Stimulated activated CD4-positive, alpha-beta T cell treated with anti-CD3 and anti-CD28 coated beads, TNF-alpha, amount 100 ng/mL, for 24 hours (primary cell): ENCODE measurements at regions not wholly inside any gene's neighbourhood (a gene's known extent, or its start where the extent isn't known, plus 50 kb on each side); places are given as distances from the start of the nearest gene placed in this dataset.
"Not testable (repeated sequence)": the region's sequence is repeated elsewhere in the genome, so short reads cannot be mapped to it uniquely, and the experiment has no call there.

ENCODE experiments used
- DNase-seq, 3 experiments: peaks; one replicate each; pipeline ENCODE4 v3.0.0-alpha.2; 2020; ENCODE audit warnings: low read depth in 3 of 3

DNA sequence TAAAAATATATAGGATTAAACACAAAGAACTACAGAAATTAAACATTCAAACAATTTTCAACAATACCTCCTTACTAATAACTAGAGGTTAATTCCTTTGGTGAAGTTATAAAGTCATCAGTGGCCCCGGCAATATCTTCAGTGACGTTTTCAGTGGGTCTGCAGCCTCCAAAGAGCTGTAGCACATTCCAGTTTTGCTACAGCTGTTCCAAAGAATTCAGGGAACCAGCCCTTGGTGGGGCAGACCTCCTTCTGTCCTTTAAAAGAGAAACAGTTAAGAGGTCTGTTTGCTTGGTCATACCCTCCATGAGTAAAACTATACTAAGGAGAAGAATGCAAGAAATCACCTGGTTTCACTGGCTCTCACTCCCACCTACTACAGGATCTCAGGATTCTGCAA lies 99.2 kb upstream of the ZDHHC17 start:
- no peak for DNase-seq

DNA sequence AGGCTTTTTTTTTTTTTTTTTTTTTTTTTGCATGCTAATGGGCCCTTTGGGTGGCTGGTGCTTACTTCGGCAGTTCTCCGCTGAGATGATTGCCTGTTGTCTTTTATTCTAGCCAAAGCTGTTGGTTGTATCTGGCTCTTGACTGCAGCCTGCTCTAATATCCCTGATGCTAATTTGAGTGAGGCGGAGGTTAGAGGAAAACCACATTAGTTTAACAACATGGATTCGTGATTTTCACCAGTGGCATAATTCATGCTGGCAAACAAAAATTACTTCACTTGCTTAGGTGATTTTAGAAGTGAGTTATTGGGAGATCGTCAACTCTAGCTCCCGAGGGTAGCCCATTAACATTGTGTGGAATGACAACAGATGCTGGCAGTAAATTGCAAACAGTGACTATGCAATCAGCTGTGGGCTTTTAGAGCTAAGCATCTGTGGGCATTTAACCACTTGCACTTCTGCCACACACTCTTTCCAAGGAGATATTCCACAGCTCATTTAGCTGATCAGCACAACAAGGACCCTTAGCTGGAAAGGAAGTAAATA lies 97.6 kb upstream of the ZDHHC17 start:
- no peak for DNase-seq

DNA sequence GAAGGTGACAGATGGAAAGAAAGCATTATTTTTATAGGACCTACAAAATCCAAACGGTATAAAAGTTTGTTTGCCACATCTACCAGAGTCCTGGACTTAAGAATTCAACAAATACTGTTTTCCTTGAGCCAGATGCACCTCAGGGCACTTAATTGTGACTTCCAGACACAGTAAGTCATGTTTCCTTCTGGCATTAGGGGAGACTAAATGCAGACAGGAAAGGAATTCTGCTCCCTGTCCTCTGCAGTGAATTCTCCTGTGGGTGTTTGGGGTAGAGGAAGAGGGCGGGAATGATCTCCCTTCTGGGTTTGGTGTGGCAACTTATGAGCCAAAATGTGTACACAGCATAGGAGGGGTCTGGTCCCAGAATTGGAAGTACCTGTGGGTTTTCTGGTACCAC lies 93.9 kb upstream of the ZDHHC17 start:
- DNase-seq, result no peak

DNA sequence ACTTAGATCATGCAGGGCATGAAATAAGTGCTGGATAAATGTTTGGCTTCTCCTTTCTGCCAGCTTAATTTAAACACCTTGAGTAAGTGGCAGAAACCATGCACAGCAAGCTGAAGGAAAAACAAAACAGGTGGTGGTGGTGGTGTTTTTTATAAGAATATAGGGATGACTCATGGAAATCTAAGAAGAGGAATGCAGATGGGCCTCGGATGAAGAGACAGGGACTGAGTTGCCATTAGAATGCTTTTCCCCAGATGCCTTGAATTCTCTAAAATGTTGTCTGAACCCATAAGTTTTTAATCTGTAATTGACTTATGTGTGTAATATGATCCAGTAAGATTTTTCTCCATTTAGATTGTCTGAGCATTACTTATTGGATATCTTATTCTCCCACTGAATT lies 93.1 kb upstream of the ZDHHC17 start:
- no peak for DNase-seq

DNA sequence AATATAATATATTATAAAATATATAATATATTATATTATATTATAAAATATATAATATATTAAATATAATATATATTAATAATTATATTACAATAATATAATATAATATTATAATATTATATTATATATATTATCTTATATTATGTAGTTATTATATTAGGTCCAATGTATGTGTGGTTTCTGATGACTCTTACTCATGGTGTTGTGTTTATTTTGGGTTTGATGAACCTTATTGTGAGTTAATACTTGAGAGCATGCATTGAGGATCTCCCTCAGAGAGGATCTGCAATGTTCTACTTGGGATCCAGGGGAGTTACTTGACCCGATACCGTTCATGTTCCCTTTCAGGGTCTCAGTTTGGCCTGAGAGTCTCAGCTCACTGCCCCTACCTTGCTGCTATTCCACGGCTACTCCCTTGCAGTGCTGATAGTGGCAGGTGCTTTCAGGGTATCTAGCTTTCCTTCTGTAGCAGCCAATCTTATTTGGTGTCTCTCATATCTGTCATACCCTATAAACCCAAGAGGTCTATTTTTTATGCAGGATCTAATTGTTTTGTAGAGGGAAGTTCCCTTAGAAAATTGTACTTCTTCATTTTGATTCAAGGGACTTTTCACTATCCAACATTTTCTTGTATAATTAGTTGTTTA lies 89.1 kb upstream of the ZDHHC17 start:
- DNase-seq, result no peak

DNA sequence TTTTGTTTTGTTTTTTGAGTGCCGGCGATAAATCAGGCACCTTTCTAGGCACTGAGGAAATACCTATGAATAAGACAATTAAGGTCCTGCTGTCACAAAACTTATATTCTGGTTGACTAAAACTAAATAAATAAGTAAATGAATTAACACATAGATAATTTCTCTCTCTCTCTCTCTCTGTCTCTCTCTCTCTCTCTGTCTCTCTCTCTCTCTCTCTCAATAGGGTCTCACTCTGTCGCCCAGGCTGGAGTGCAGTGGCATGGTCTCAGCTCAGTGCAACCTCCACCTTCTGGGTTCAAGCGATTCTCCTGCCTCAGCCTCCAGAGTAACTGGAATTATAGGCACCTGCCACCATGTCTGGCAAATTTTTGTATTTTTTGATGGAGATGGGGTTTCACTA lies 87.7 kb upstream of the ZDHHC17 start:
- not testable (repeated sequence) for DNase-seq

DNA sequence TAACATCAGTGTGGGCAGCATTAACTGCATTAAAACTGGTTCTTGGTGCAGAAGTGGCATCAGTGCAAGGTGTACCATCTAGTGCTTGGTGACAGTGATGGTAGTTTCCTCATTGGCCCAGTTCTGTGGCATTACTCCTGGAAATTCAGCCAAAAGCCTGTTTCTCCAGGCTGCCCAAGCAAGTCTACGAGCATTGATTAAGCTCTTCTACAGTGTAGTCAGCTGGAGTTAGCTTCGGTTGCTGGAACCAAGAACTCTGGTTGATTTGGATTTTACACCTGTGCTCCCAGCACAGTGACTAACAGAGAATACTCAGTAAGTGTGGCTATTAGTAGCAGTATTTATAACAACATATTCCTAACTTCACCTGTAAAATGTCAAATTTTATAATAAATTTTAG lies 84.9 kb upstream of the ZDHHC17 start:
- DNase-seq, result no peak

DNA sequence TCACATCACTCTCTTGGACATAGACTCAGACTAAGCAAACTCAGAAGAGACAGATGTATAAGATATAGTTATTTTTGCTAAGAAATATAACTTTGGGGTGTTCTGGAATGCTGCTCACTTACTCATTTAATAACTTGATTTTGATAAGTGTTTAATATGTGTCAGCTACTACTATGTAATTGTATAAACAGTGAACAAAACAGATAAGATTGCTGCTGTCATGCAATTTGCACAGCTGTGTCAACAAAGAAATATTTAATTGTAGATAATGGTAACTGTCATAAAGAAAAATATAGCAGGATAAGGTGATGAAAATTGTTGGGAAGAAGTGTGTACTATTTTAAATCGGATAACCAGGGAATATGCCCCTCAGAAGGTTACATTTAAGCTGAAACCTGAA lies 84.1 kb upstream of the ZDHHC17 start:
- no peak for DNase-seq

DNA sequence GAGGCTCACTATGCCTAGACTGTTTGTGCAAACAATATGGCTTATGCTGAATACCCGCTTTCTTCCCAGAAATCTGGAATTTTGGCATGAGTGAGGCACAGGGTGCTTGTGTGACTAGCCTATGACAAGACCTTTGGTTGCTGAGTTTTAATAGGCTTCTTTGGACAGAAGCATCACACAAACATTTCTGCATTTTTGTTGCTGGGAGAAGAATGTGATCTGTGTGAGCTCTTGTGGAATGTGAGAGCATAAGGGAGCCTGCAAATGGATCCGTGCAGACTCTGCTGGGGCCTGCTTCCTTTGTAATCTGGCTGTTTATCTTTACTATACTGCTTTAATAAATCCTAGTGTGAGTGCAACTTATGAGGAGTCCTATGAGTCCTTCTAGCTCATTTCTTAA lies 83.0 kb upstream of the ZDHHC17 start:
- DNase-seq, result no peak

DNA sequence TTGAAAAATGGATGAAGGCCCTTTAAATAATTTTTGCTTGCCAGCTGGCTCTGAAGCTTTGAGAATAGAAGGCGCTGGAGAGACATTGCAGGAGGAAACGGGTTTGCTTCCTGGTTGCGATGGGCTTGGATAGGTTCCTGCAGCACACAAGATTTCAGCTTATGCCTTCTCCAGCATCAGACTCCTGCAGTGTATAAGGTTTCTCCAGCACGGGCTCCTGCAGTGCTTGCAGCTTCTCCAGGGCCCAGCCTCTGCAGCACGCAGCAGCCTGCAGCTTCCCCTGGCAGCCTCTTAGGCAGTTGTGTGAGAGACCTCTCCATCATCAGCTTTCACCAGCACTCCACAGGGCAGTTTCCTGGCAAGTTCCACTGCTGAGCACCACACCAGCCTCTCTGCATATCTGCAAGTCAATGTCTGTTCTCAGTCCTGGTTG lies 78.7 kb upstream of the ZDHHC17 start:
- DNase-seq, result no peak

DNA sequence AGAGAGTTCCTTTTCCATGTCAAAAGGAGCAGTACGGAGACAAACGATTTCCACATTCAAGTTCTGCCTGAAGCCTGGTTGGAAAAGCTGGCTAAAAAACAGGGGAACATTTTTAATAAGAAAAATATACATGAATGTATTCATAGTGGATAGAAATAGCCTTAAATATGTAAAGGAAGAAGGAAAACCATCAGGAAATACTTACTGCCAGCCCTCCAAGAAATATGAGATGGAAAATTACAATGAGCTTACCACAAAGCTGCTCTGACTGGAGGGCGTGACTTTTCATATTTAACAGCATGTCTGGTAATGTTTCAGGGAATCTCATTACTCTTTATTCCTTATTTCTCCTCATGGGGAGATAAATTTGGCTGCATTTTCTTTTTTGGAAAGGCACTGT lies 75.9 kb upstream of the ZDHHC17 start:
- no peak for DNase-seq

DNA sequence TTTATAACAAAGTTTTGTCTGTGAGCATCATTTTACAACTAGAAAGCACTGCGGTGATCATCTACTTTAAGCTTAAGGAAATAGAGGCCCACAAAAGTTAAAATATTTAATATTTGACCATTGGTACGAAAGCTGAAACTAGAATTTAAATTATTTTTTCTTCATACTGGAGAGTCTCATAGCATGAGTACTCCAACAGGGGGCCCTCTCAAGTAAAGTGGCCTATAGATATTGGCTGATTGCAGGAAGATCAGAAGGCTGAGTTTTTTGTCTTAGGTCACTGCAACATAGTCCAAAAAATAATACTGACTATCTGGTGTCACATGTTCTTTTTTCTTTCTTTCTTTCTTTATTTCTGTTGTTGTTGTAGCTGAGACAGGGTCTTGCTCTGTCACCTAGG lies 75.3 kb upstream of the ZDHHC17 start:
- DNase-seq, result no peak

DNA sequence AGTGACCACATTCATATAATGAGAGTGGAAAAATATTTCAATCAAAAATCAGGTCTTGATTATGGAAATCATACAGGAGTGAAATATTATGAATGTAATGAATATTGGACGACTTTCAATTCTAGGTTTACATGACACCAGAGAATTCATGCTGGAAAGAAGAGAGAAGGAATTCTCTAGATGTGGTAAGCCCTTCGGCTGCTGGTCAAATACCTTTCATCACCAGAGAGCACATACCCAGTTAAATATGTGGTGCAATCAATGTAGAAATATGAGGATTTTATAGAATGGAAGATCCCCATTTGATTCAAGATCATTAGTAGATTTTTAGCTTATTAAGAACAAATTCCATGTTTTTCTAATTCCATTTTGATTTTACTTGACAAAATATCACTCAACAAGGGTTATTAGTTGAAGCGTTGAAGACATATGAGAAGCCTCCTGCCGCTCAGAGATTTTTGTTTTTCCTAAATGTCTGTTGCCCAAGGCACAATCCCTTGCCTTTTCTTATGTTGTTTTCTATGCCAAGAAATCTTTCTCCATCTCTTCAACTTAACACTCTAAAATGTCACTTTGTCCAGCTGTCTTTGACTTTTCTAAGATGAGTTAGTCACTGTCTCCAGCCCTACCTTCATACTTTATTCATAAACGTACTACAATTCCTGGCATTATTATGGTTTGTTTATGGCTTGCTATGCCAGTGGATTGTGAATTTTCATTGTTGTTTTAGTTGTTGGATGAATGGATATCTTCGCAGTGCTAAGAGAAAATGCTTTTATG lies 72.8 kb upstream of the ZDHHC17 start:
- DNase-seq, result no peak

DNA sequence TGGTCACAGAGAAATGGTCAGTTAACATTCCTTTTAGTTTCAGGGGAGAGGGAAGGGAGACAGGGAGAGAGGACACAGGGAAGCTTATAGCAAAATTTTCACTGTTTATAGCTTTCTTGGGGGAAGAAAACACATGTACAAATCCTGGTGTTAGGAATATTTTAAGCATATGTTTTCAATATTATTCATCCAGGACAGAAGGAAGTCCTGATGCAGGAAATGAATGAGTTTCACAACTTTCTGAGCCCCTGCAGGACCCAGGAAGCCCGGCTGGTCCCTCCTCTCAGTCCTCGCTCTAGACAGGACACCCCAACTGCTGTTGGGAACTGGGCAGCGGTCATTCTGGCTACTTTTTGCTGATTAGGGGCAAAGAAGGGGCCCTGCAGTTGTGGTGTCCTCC lies 71.1 kb upstream of the ZDHHC17 start:
- no peak for DNase-seq

DNA sequence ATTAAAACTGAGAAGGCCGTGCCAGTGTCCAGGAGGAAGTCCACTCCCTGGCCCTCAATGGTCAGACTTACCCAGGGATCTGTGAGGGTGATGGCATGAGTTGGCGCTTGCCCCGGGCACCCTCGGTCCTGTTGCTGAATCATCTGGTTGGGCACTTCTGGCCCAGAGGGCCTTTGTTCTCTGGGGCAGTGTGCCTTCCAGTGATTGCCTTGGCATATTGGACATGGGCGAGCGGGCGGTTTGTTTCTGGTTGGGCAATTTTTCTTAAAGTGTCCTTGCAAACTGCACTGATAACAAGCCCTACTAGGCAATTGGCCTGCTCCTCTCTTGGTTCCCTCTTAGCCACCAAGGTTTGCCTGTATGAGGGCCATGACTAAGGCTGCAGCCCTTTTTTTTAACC lies 69.5 kb upstream of the ZDHHC17 start:
- DNase-seq, result no peak

DNA sequence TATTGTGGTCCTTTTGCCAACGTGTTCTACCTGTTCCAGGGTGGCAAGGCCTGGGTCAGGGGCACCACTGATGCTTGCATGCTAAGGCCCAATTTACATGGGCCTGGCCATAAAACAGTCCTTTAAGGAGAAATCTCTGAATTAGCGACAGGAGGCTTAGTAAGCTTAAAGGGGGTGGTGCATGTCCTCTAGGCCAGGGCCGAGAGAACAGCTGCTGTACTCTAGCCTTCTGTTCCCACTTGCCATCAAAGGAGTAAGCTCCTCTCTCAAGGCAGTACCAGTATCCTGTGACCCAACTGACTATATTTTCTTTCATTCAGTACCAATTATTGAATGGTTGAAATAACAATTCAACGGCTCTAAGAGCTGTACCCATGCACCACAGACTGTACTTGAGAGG lies 67.7 kb upstream of the ZDHHC17 start:
- no peak for DNase-seq

DNA sequence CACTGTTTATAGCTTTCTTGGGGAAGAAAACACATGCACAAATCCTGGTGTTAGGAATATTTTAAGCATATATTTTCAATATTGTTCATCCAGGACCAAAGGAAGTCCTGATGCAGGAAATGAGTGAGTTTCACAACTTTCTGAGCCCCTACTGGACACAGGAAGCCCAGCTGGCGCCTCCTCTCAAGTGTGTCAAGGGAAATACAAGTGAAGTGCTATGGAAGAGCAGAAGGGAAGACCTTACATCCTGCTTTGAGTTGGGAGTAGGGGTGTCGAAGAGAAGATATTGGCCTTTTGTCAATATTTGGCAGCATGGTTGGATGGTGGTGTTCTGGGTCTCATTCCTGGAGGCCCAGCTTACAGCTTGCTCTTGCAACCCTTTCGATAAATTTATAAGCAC lies 66.1 kb upstream of the ZDHHC17 start:
- DNase-seq, result no peak

DNA sequence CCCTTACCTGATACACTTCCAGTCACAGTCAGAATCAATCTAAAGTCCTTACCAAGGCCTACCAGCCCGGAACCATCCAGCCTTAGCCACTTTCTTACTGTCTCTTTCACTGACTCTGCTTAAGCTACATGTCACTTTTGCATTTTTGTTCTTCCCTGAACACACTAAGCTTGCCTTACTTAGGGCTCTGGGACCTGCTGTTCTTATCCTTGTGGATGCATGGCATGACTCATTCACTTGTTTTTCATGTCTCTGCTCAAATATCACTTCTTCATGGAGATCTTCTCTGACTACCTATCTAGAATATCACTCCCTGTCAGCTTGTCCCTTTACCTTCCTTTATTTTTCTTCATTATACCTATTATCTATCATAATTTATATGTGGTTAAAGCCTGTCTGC lies 65.6 kb upstream of the ZDHHC17 start:
- no peak for DNase-seq

DNA sequence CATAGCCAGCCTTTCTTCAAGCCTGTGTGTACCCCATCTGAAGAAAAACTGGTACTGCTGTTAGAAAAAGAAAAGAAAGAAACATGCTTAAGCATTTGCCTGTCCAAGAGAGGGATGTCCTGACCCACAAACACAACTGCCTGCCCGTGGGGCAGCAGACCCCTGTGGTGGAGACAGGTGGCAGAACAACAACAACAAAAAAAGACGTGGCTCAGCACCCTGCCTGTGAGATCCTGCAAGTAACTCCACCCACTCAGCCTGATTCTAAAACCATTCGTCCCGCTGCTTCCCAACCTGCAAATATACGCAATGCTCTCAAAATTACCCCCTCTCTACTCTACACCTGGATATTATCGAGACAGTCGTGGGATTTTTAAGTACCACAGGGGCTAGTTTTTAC lies 64.9 kb upstream of the ZDHHC17 start:
- DNase-seq, result no peak

DNA sequence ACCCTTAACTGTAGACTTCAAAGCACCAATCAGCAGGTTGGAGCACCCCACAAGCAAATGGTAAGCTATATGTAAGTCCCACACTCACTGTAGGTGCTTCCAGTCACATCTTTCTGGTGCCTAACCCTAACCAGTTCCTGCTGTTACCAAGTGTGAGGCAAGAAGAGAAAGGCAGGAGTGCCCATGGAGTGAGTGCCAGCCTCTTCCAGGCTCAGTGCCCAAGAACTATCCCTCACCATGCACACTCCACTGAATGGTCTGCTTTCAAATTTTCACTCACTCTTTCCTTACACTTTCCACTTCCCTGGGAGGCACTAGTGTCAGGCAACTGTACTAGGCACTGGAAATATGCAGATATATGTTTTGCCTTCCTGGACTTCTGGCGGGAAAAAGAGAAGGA lies 62.2 kb upstream of the ZDHHC17 start:
- DNase-seq, result no peak

DNA sequence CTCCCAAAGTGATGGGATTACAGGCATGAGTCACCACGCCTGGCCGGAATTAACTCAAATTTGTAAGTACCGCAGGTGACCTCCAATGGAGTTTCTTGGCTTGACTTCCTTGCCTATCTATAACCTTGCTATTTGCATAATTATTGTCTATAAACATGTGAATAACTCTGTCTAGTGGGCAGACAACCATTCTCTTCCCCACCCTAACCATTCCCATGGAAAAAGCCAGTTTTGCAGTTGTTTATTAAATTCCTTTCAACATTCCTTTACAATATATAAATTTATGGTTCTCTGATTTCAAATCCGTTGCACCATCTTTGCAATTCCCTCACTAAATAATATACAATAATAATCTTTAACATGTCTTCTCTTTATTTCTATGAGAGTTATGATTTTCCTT lies 61.0 kb upstream of the ZDHHC17 start:
- DNase-seq, result no peak

DNA sequence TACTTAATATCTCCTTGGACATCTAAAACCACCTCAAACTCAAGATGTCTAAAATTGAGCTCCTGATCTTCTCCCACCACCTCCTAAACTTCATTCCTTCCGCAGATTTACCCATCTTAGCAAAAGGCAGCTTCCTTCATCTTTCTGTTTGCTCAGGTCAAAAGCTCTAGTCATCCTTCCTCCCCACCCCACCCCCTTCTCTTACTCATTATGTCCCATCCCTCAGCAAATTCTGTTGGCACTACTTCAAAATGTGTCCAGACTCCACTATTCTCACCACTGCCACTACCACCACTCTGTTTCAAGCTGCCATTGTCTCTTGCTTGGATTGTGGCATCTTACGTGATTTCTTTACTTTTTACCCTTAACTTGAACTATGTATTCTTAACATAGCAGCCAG lies 59.2 kb upstream of the ZDHHC17 start:
- no peak for DNase-seq

DNA sequence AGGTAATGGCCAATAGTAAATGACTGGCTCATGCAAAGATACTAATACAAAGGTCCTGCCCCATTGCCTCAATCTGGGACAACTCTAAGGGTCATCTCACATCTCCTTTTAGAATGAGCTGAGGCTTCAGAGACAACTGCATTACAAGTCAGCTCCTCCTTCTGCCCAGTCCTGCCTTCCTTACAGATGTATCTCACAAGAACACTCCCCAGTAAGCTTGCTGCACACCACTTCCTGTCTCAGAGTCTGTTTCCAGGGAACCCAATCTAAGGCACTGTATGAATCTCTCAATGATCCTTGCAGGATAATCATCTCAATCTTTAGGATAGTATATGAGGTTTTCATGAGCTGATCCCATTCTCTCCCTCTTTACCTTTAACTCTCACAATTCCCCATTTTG lies 57.8 kb upstream of the ZDHHC17 start:
- no peak for DNase-seq

DNA sequence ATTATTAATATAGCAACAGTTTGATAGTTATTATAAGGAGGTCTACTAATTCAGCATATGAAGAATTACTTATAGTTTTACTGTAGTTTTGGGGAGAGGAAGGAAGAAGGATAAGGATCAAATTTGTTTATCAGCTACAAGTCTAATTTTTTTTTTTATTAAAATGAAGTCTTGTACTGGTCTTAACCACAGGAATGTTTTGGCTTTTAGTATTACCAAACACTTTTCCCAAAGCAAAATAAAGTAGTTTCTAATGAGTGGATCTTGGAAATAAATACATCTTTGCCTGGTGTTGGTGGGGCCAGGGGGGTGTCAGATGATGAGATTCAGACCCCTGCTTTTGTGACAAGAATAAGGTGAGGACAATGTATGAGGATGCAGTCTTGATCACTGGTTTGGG lies 57.2 kb upstream of the ZDHHC17 start:
- DNase-seq, result no peak
